ENCODE measurements at regions not wholly inside any gene's neighbourhood (a gene's known extent, or its start where the extent isn't known, plus 50 kb on each side); places are given as distances from the start of the nearest gene placed in this dataset.

DNA sequence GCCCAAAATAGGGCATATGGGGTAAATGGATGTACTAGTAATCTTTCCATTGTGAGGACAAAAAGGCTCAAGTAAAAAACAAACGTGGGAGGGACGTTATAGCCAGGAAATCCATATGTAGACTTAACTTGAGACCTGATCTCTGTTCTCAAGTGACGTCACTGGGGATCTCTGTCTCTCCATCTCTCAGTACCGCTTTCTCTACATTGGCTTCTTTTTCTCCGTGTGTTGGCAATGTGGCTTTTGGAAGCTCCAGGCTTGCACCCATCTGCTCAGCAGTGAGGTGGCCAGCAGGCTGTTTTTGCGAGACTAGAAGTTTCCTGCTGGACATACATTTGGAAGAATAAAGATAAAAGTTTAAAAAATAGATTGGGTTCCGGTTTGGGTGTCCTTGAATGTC, 66.0 kb upstream of the NRXN3 start:
- H3K4me3 ChIP-seq (ENCODE audit: low read depth, low read length), result no peak overlapping the region
- TF ChIP-seq, protein P1, sequence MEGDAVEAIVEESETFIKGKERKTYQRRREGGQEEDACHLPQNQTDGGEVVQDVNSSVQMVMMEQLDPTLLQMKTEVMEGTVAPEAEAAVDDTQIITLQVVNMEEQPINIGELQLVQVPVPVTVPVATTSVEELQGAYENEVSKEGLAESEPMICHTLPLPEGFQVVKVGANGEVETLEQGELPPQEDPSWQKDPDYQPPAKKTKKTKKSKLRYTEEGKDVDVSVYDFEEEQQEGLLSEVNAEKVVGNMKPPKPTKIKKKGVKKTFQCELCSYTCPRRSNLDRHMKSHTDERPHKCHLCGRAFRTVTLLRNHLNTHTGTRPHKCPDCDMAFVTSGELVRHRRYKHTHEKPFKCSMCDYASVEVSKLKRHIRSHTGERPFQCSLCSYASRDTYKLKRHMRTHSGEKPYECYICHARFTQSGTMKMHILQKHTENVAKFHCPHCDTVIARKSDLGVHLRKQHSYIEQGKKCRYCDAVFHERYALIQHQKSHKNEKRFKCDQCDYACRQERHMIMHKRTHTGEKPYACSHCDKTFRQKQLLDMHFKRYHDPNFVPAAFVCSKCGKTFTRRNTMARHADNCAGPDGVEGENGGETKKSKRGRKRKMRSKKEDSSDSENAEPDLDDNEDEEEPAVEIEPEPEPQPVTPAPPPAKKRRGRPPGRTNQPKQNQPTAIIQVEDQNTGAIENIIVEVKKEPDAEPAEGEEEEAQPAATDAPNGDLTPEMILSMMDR (conservative IDR thresholded peaks at IDR 0.05; ENCODE audit: low read depth, low read length), result no peak
- DNase-seq (ENCODE audit: low read depth), result no peak

DNA sequence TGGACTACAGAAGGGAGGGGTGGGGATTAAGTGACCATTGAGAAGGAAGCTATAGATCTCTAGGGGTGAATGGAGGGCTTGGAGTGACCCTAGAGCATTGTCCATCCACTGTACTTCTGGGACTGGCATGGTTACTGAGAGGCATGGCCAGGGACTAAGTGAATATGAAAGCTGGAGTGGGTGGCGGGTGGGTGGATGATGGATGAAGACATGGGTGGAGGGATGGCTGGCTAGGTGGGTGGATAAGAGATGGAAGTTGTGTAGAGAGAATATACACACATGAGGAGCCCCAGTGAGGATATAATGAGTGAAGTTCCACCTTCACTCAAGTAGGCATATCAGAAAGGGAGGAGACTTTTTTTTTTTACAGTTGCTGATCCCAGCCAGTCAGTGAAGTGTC, 65.5 kb upstream of the NRXN3 start:
- TF ChIP-seq, protein P1 (conservative IDR thresholded peaks at IDR 0.05; ENCODE audit: low read depth, low read length), result no peak
- no peak for DNase-seq (ENCODE audit: low read depth)
- no peak overlapping the region for H3K4me3 ChIP-seq (ENCODE audit: low read depth, low read length)

DNA sequence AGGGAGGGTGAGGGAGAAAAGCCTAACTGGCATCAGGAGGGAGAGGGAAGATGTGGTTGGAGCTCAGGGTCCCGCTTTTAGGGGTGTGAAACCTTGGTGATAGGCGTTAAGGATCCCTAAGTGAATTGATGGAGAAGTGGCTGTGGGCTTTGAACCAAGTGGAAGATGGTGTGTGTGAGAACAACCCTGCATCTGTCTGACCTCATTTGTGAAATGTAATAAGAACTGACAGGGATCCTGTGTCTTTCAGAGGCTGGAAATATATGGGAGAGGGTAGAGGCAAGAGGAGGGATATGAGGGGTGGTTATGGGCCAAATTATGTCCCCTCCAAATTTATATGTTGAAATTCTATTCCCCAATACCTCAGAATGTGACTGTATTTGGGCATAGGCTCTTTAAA, 63.8 kb upstream of the NRXN3 start:
- no peak overlapping the region for H3K4me3 ChIP-seq (ENCODE audit: low read depth, low read length)
- no peak for DNase-seq (ENCODE audit: low read depth)
- TF ChIP-seq, protein P1 (conservative IDR thresholded peaks at IDR 0.05; ENCODE audit: low read depth, low read length), result no peak

DNA sequence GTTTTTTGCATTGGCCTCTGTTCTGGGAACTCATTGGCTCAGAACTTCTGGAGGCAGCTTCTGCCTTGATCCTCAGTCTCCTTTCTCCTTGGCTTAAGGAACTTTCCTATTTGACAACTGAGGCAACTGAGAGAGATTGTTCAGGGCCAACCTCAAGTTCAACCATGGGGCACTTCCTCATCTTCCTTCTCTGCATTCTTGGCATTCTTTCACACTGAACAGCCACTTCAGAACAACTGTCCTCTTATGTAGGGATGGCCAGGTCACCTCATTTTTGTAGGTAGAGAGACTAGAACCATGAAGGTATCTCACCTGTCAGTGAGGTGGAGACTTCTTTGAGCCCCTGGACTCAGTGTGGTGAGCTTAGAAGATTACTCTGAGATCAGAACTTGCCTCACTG, 63.0 kb upstream of the NRXN3 start:
- no peak overlapping the region for H3K4me3 ChIP-seq (ENCODE audit: low read depth, low read length)
- no peak for DNase-seq (ENCODE audit: low read depth)
- TF ChIP-seq, protein P1 (conservative IDR thresholded peaks at IDR 0.05; ENCODE audit: low read depth, low read length), result no peak

DNA sequence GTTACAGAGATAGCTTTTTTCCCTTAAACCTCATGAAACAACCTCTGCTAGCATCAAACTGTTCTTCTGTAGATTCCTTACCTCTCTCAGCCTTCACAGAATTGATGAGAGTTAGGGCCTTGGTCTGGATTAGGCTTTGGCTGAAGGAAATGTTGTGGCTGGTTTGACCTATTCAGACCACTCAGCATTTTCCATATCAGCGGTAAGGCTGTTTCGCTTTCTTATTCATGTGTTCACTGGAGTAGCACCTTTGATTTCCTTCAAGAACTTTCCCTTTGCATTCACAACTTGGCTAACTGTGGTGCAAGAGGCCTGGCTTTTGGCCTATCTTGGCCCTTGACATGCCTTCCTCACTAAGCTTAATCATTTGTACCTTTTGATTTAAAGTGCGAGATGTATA, 50.7 kb upstream of the NRXN3 start:
- no peak overlapping the region for H3K4me3 ChIP-seq (ENCODE audit: low read depth, low read length)
- no peak for DNase-seq (ENCODE audit: low read depth)

More for the DNA sequence above, 50.7 kb upstream of the NRXN3 start:
- TF ChIP-seq, protein P1 (conservative IDR thresholded peaks at IDR 0.05; ENCODE audit: low read depth, low read length), result no peak
